Activated B cell treated with CpG ODN at 0.5 μM for 24 hours (primary cell): ENCODE measurements at regions not wholly inside any gene's neighbourhood (a gene's known extent, or its start where the extent isn't known, plus 50 kb on each side); places are given as distances from the start of the nearest gene placed in this dataset.
"Not testable (repeated sequence)": the region's sequence is repeated elsewhere in the genome, so short reads cannot be mapped to it uniquely, and the experiment has no call there.

ENCODE experiments used
- ATAC-seq: fragments of 200-7000 bp; cut with Tn5 transposase; one replicate; pipeline ENCODE4 v1.10.0; 2021; ENCODE audit warnings: low read depth, mild to moderate bottlenecking, moderate library complexity
- CTCF ChIA-PET: fragments of 350-600 bp; sonication (Branson Sonifier 250); formaldehyde crosslinking; loops from one replicate; lab custom pipeline; 2021; ENCODE audit warnings: antibody characterized with exemption; lab: Charles Lee
- POLR2A ChIA-PET: fragments of 350-600 bp; sonication (Branson Sonifier 250); formaldehyde crosslinking; loops from one replicate; lab custom pipeline; 2021; ENCODE audit warnings: antibody characterized with exemption; lab: Charles Lee
- DNase-seq: peaks from one replicate; pipeline ENCODE4 v3.0.0; 2022
- H3K27ac Mint-ChIP-seq: one replicate; pipeline ENCODE4 v1.8.0; 2020; ENCODE audit warnings: mixed read lengths
- H3K27me3 Mint-ChIP-seq: one replicate; pipeline ENCODE4 v1.8.0; 2021; ENCODE audit warnings: mixed read lengths
- H3K36me3 Mint-ChIP-seq: one replicate; pipeline ENCODE4 v1.8.0; 2021; ENCODE audit warnings: low read depth, mixed read lengths
- H3K4me1 Mint-ChIP-seq: one replicate; pipeline ENCODE4 v1.8.0; 2021; ENCODE audit warnings: mixed read lengths
- H3K4me3 Mint-ChIP-seq: one replicate; pipeline ENCODE4 v1.8.0; 2020; ENCODE audit warnings: mild to moderate bottlenecking, mixed read lengths
- H3K9me3 Mint-ChIP-seq: one replicate; pipeline ENCODE4 v1.8.0; 2020; ENCODE audit warnings: mixed read lengths
- CTCF ChIP-seq: fragments of 200-600 bp; IDR thresholded peaks from one replicate; pipeline ENCODE4 v1.8.0; 2022; ENCODE audit warnings: antibody characterized with exemption, mild to moderate bottlenecking
- intact Hi-C: fragments of 100-400 bp; cut with micrococcal nuclease; formaldehyde crosslinking; loops from one replicate; pipeline ENCODE4 v1.15.1; 2024

GRCh38 chr3:87446849-87447387, 170.5 kb upstream of the POU1F1 start:
- Mint-ChIP-seq H3K27ac (no peak overlapping the region), H3K36me3 (no peaks in the 10 kb centered on the region), H3K4me3 (no peak overlapping the region), H3K27me3 (no peaks in the 10 kb centered on the region), H3K9me3 (peaks cover 9% of the 10 kb centered on the region), H3K4me1 (no peaks in the 10 kb centered on the region)
- no peak for TF ChIP-seq CTCF
- DNase-seq (no peak), ATAC-seq (no peak)
- intact Hi-C loops = no loop called here
- ChIA-PET POLR2A (no interaction called here), CTCF (no interaction called here)

- H3K4me3 Mint-ChIP-seq = no peak overlapping the region
- H3K27ac Mint-ChIP-seq = no peak overlapping the region
- POLR2A ChIA-PET = no interaction called here
- no peak for DNase-seq
- H3K27me3 Mint-ChIP-seq = no peaks in the 10 kb centered on the region
- no peaks in the 10 kb centered on the region for H3K36me3 Mint-ChIP-seq
- ATAC-seq = no peak
- CTCF ChIA-PET = no interaction called here
- intact Hi-C loops = no loop called here
- H3K9me3 Mint-ChIP-seq = peaks cover 5% of the 10 kb centered on the region
- H3K4me1 Mint-ChIP-seq = no peaks in the 10 kb centered on the region
- no peak for TF ChIP-seq CTCF
Measured at GRCh38 chr3:87442470-87442869, 166.1 kb upstream of the POU1F1 start.

GRCh38 chr3:87437765-87438164, 161.4 kb upstream of the POU1F1 start:
- H3K27me3 Mint-ChIP-seq = no peaks in the 10 kb centered on the region
- CTCF ChIA-PET = no interaction called here
- no peak overlapping the region for H3K27ac Mint-ChIP-seq
- POLR2A ChIA-PET = no interaction called here
- ATAC-seq (no peak), DNase-seq (no peak)
- H3K4me3 Mint-ChIP-seq = no peak overlapping the region
- H3K4me1 Mint-ChIP-seq = no peaks in the 10 kb centered on the region
- no peaks in the 10 kb centered on the region for H3K9me3 Mint-ChIP-seq
- no peak for TF ChIP-seq CTCF
- no peaks in the 10 kb centered on the region for H3K36me3 Mint-ChIP-seq
- intact Hi-C loops = no loop called here

GRCh38 chr3:87436781-87437543, 160.6 kb upstream of the POU1F1 start:
- H3K4me3 Mint-ChIP-seq = no peak overlapping the region
- TF ChIP-seq CTCF = no peak
- ATAC-seq = no peak
- POLR2A ChIA-PET = no interaction called here
- H3K27ac Mint-ChIP-seq = no peak overlapping the region
- H3K9me3 Mint-ChIP-seq = no peaks in the 10 kb centered on the region
- no peaks in the 10 kb centered on the region for H3K36me3 Mint-ChIP-seq
- H3K4me1 Mint-ChIP-seq = no peaks in the 10 kb centered on the region
- CTCF ChIA-PET = no interaction called here
- intact Hi-C loops = no loop called here
- H3K27me3 Mint-ChIP-seq = no peaks in the 10 kb centered on the region
- DNase-seq = no peak

- no peaks in the 10 kb centered on the region for H3K4me1 Mint-ChIP-seq
- TF ChIP-seq CTCF = no peak
- intact Hi-C loops = no loop called here
- H3K27me3 Mint-ChIP-seq = no peaks in the 10 kb centered on the region
- H3K36me3 Mint-ChIP-seq = no peaks in the 10 kb centered on the region
- CTCF ChIA-PET = no interaction called here
- no peak overlapping the region for H3K27ac Mint-ChIP-seq
- no peak overlapping the region for H3K4me3 Mint-ChIP-seq
- DNase-seq (no peak), ATAC-seq (no peak)
- POLR2A ChIA-PET = no interaction called here
- H3K9me3 Mint-ChIP-seq = no peaks in the 10 kb centered on the region
Measured at GRCh38 chr3:87435926-87436620, 159.7 kb upstream of the POU1F1 start.

GRCh38 chr3:87433445-87433844, 157.1 kb upstream of the POU1F1 start:
- POLR2A ChIA-PET, H3K27me3 Mint-ChIP-seq, DNase-seq, H3K4me3 Mint-ChIP-seq, H3K27ac Mint-ChIP-seq, ATAC-seq, intact Hi-C loops, CTCF ChIA-PET, H3K4me1 Mint-ChIP-seq, H3K36me3 Mint-ChIP-seq, H3K9me3 Mint-ChIP-seq: not testable (repeated sequence)
